ENCODE measurements at regions not wholly inside any gene's neighbourhood (a gene's known extent, or its start where the extent isn't known, plus 50 kb on each side); places are given as distances from the start of the nearest gene placed in this dataset.

GRCh38 chr3:107987036-107987939 lies 103.5 kb downstream of the CD47 start:
- CTCF ChIA-PET = interaction anchor here (0.9 to 2.0 kb wide), 5 partner anchors 8 to 142 kb away, joined by 3 to 5 read pairs (median 4); no protein-coding TSS in a partner anchor
- TF ChIP-seq CTCF (IDR thresholded peaks at IDR 0.05) = no peak
- POLR2A ChIA-PET = interaction anchor here (0.7 to 1.7 kb wide), 3 partner anchors 14 to 353 kb away, joined by 3 to 4 read pairs (median 3); no protein-coding TSS in a partner anchor
- Mint-ChIP-seq H3K4me1 (ENCODE audit: low read depth) (peaks cover 23% of the 10 kb centered on the region), H3K36me3 (ENCODE audit: low read depth) (no peaks in the 10 kb centered on the region), H3K27me3 (no peaks in the 10 kb centered on the region), H3K9me3 (no peaks in the 10 kb centered on the region), H3K27ac (no peak overlapping the region), H3K4me3 (no peak overlapping the region)
- DNase-seq = no peak
- intact Hi-C loops (cut with micrococcal nuclease) = loop anchor here (5.0 kb wide), 1 partner anchor 45 kb away; no protein-coding TSS in a partner anchor
- ATAC-seq = no peak

DNA sequence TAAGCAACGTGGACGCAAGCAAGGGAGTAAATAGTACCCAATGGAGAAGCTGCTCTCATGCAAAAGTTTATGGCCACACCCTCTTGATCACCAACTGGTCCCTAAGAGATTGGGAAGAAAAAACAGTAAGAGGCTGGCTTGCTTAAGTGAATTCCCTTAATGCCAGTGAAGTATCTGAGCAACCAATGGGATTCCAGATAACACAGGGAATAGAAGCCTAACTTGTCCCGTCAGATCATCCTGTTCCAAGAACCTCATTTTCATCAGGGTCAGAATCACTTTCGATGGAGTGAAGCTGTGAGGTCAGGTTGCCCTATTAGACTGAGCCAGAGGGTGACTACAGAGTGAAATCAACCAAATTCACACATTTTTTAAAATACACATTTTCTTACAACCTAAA lies 104.3 kb downstream of the CD47 start:
- Mint-ChIP-seq H3K27me3 (no peaks in the 10 kb centered on the region), H3K4me3 (no peak overlapping the region), H3K9me3 (no peaks in the 10 kb centered on the region), H3K27ac (no peak overlapping the region), H3K4me1 (ENCODE audit: low read depth) (peaks cover 23% of the 10 kb centered on the region), H3K36me3 (ENCODE audit: low read depth) (no peaks in the 10 kb centered on the region)
- TF ChIP-seq CTCF (IDR thresholded peaks at IDR 0.05) = no peak
- CTCF ChIA-PET = interaction anchor here (1.1 to 2.0 kb wide), 6 partner anchors 9 to 491 kb away, joined by 3 to 5 read pairs (median 4); no protein-coding TSS in a partner anchor
- ATAC-seq (no peak), DNase-seq (no peak)
- intact Hi-C loops (cut with micrococcal nuclease) = loop anchor here (5.0 kb wide), 1 partner anchor 44 kb away; no protein-coding TSS in a partner anchor
- POLR2A ChIA-PET = interaction anchor here (0.7 to 1.7 kb wide), 3 partner anchors 15 to 352 kb away, joined by 3 to 4 read pairs (median 3); no protein-coding TSS in a partner anchor

- CTCF ChIA-PET = interaction anchor here (1.1 to 2.0 kb wide), 6 partner anchors 8 to 492 kb away, joined by 3 to 5 read pairs (median 4); no protein-coding TSS in a partner anchor
- ATAC-seq (peak; percentile 96), DNase-seq (peak; percentile 75)
- Mint-ChIP-seq H3K4me3 (peak overlapping the region; percentile 14), H3K4me1 (ENCODE audit: low read depth) (peaks cover 23% of the 10 kb centered on the region), H3K36me3 (ENCODE audit: low read depth) (no peaks in the 10 kb centered on the region), H3K27me3 (no peaks in the 10 kb centered on the region), H3K9me3 (no peaks in the 10 kb centered on the region), H3K27ac (peak overlapping the region; percentile 86)
- TF ChIP-seq CTCF (IDR thresholded peaks at IDR 0.05) = no peak
- intact Hi-C loops (cut with micrococcal nuclease) = loop anchor here (5.0 kb wide), 1 partner anchor 43 kb away; no protein-coding TSS in a partner anchor
- POLR2A ChIA-PET = interaction anchor here (0.6 to 1.3 kb wide), 3 partner anchors 16 to 188 kb away, joined by 3 to 4 read pairs (median 3); no protein-coding TSS in a partner anchor
Observed at GRCh38 chr3:107985496-107985895, 105.3 kb downstream of the CD47 start.

DNA sequence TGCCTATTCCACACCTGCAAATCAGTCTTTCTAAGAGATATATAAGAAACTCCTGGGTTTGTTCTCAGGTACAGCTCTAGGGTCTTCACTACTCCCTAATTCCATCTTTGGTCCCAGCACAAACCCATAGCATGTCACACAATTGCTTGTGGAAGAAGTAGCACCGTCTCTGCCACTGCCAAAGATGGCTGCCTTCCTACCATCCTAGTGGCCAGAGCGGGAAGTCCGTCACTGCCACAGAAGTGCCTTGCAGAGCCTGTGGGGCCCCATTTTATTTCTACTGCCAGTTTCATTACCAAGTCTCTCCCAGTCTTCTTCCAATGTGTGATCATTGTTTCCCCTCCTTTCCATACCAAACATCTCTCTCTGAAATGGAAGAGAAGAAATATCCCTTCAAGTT lies 107.6 kb downstream of the CD47 start:
- intact Hi-C loops (cut with micrococcal nuclease) = no loop called here
- H3K4me1 Mint-ChIP-seq (ENCODE audit: low read depth) = peaks cover 34% of the 10 kb centered on the region
- H3K4me3 Mint-ChIP-seq = no peak overlapping the region
- POLR2A ChIA-PET = no interaction called here
- DNase-seq (no peak), ATAC-seq (no peak)
- no peaks in the 10 kb centered on the region for H3K36me3 Mint-ChIP-seq (ENCODE audit: low read depth)
- H3K9me3 Mint-ChIP-seq = no peaks in the 10 kb centered on the region
- no peak for TF ChIP-seq CTCF (IDR thresholded peaks at IDR 0.05)
- no peak overlapping the region for H3K27ac Mint-ChIP-seq
- no peaks in the 10 kb centered on the region for H3K27me3 Mint-ChIP-seq
- CTCF ChIA-PET = no interaction called here

GRCh38 chr3:107982165-107982564 lies 108.7 kb downstream of the CD47 start:
- no peak for ATAC-seq
- intact Hi-C loops (cut with micrococcal nuclease) = no loop called here
- TF ChIP-seq CTCF (IDR thresholded peaks at IDR 0.05) = no peak
- Mint-ChIP-seq H3K9me3 (no peaks in the 10 kb centered on the region), H3K4me1 (ENCODE audit: low read depth) (peaks cover 43% of the 10 kb centered on the region), H3K27me3 (no peaks in the 10 kb centered on the region), H3K27ac (no peak overlapping the region), H3K4me3 (no peak overlapping the region), H3K36me3 (ENCODE audit: low read depth) (no peaks in the 10 kb centered on the region)
- no peak for DNase-seq
- ChIA-PET CTCF (interaction anchor here (1.7 kb wide), 1 partner anchor 54 kb away, joined by 4 read pairs; no protein-coding TSS in a partner anchor), POLR2A (no interaction called here)
